ENCODE measurements at regions not wholly inside any gene's neighbourhood (a gene's known extent, or its start where the extent isn't known, plus 50 kb on each side); places are given as distances from the start of the nearest gene placed in this dataset.

GRCh38 chr14:101019541-101019940 is 116.0 kb upstream of the RTL1 start:
- WGBS, 3 donors, result 97 to 100% (median 98%) methylated on average over 2 of the region's 2 CpGs
- no peak overlapping the region for H3K27ac ChIP-seq (ENCODE audit: low read depth, low read length)

GRCh38 chr14:101019990-101020710 is 116.6 kb upstream of the RTL1 start:
- WGBS, 3 donors, result 89 to 95% (median 93%) methylated on average over 8 of the region's 8 CpGs
- no peak overlapping the region for H3K27ac ChIP-seq (ENCODE audit: low read depth, low read length)

GRCh38 chr14:101020834-101021370 is 117.4 kb upstream of the RTL1 start:
- WGBS, 3 donors, result 84 to 92% (median 86%) methylated on average over 7 of the region's 7 CpGs
- no peak overlapping the region for H3K27ac ChIP-seq (ENCODE audit: low read depth, low read length)

DNA sequence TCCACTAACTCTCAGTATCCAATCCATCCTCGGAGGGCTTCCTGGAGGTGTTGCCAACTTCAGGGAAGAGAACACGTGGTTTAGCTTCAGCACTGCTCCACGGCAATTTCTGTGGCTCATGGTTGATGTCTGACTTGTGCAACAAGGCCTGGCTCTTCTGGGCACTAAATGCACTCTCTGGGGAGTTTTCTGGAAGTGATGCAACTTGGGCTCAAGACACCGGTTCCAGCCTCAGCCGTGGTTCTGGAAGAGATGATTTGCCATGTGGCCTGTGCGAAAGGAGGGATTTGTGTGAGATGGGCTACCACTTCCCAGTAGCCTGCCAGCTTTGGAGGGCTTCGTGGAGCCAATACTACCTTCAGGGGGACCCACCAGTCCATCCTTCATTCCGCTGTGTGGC is 118.6 kb upstream of the RTL1 start:
- no peak overlapping the region for H3K27ac ChIP-seq (ENCODE audit: low read depth, low read length)
- WGBS, 3 donors, result 80 to 91% (median 88%) methylated on average over 8 of the region's 8 CpGs

DNA sequence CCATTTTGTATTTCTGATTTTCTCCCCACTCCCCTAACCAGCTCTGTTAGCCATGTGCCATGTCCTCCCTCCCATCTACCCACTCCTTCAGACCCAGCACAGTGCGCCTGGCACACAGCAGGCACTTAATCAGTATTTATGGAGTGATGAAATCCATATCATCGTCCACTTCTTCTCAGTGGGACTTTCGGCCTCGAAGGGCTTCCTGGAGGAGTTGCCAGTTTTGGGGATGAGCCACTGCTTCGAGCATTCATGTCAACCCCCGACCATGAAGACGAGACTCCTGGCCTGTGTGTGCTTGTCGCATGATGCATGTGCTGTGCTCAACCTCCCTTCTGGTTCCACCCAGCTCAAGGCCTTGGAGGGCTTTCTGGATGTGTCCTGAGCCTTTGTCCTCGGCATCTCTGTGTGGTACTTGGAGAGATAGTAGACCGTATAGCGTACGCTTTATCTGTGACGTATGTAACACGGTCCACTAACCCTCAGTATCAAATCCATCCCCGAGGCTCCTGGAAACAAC is 119.5 kb upstream of the RTL1 start:
- H3K27ac ChIP-seq (ENCODE audit: low read depth, low read length), result no peak overlapping the region
- 89 to 97% (median 91%) methylated on average over 15 of the region's 15 CpGs for WGBS, 3 donors

- no peak overlapping the region for H3K27ac ChIP-seq (ENCODE audit: low read depth, low read length)
- 90 to 94% (median 92%) methylated on average over 11 of the region's 11 CpGs for WGBS, 3 donors
Measured at GRCh38 chr14:101024686-101025085, 121.2 kb upstream of the RTL1 start.

DNA sequence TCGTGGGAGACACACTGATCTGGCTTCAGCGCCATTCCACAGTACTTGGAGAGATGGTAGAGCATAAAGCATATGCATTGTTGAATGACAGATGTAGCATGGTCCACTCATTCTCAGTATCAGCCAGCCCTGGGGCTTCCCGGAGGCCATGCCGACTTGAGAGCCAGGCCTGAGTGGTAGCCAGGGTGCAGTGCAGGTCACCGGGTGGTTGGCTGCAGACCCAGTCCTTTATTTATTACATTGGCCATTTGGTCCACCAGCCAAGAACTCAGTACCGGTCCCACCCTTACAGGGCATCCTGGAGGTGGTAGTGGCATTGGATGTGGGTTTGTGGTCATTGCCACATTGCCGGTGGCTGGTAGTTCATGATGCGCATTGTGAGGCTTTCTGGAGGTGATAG is 121.6 kb upstream of the RTL1 start:
- 90 to 95% (median 92%) methylated on average over 8 of the region's 8 CpGs for WGBS, 3 donors
- no peak overlapping the region for H3K27ac ChIP-seq (ENCODE audit: low read depth, low read length)

DNA sequence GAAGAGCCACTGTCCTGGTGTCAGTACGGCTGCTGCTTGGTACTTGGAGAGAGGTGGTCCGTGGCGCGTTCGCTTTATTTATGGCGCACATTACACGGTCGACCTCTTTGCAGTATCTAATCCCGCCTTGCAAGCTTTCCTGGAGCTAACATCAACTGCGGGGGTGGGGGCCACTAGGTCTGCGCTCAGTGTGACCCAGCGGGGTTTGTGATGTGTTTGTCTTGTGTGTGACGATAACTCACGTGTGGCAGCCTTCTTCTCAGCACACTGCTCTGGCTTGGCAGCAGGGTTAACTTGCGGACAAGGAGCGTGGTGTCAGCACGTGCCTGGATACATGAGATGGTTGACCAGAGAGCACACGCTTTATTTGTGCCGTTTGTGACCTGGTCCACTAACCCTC is 122.2 kb upstream of the RTL1 start:
- WGBS, 3 donors, result 91 to 93% (median 92%) methylated on average over 19 of the region's 19 CpGs
- no peak overlapping the region for H3K27ac ChIP-seq (ENCODE audit: low read depth, low read length)

GRCh38 chr14:101026341-101026740 is 122.8 kb upstream of the RTL1 start:
- no peak overlapping the region for H3K27ac ChIP-seq (ENCODE audit: low read depth, low read length)
- WGBS, 3 donors, result 89 to 92% (median 91%) methylated on average over 7 of the region's 7 CpGs

DNA sequence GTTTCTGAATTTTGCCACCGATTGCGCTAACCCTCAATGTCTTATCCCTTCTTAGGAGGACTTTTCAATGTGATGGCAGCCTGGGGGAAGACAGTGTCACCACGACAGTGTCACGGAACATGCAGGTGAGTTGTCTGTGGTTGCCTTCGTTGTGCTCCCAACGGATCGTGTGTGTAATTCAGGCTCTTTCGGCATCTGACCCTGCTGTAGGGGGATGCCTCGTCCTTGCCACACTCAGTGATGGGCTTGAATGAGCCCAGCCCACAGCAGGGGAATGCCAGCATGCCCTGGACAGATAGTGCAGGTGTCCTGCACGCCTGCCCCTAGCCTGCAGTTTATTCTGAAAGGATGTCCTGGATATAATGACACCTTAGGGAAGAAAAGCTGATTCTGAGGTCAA is 123.8 kb upstream of the RTL1 start:
- WGBS, 3 donors, result 89 to 91% (median 90%) methylated on average over 10 of the region's 10 CpGs
- no peak overlapping the region for H3K27ac ChIP-seq (ENCODE audit: low read depth, low read length)

DNA sequence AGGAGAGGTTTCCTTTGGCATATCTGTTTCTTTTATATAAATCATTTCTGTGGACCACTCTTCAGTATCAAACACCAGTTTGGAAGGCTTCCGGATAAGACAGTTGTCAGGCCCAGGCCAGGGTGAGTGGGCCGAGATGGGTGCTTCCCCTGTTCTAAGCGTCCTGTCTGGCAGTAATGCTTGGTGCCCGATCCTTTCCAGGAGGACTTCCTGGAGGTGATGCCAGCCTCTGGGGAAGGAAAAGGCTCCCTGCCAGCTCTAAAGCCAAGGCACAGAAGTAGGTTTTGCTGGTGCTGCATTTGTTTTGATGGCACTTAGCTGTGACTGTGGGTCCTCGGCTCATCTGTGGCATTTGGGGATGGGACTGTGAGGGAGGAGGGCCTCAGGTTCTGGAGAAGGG is 124.4 kb upstream of the RTL1 start:
- no peak overlapping the region for H3K27ac ChIP-seq (ENCODE audit: low read depth, low read length)
- 84 to 90% (median 87%) methylated on average over 5 of the region's 5 CpGs for WGBS, 3 donors

DNA sequence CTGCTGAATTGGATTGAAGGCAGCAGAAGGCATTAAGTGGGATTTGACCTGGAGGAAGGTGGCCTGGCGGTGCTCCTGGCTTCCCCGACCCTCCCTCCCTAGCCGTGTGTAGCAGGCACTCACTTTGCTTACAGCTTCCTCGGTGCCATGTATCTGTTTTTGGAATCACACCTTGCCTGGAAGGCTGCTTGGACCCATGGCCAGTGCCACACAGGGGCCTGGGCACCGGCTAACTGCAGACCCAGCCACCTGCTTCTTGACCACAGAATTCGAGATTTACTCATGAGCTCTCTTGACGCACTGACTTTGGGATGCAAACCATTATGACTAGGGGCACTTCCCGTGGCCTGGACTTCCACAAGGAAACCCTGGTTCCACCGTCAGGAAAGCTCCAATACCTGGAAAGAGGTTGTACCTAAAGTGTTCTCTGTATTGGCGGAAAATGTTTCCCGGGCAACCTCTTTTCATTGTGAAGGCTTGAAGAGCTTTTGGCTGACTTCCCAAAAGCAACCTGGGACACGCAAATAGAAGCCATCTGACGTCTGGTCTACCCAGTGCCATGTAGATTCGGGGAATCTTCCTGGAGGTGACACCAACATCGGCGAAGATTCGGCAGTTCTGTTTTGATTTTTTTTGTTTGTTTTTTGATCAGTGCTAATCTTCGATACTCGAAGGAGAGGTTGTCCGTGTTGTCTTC is 125.6 kb upstream of the RTL1 start:
- 87 to 90% (median 88%) methylated on average over 20 of the region's 20 CpGs for WGBS, 3 donors
- no peak overlapping the region for H3K27ac ChIP-seq (ENCODE audit: low read depth, low read length)

DNA sequence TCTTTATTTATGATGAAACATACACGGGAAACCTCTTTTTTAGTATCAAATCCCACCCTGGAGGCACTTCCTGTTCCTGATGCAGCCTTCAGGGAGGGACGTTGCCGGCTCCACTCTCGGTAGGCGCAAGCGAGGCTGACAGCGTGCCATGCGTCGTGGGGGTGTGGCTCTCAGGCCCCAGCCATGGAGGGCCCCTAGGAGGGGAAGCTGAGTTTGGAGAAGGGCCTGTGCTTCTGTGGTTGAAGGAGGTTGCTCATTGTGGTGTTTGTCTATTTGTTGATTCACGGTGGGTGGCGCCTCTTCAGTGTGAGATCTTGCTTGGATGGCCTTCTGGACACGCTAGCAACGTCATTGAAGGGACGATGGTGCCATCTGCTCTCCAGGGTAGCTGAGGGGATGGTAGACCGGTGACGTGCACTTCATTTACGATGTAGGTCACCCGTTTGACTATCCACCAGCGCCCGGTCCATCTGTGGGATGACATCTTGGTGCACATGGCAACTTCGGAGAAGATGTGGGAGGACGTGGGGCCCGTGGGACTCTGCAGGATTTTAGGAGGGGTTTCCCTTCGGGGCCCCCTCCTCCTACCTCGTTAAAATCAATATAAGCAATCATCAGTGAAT is 126.3 kb upstream of the RTL1 start:
- WGBS, 3 donors, result 86 to 89% (median 88%) methylated on average over 25 of the region's 25 CpGs
- H3K27ac ChIP-seq (ENCODE audit: low read depth, low read length), result no peak overlapping the region

DNA sequence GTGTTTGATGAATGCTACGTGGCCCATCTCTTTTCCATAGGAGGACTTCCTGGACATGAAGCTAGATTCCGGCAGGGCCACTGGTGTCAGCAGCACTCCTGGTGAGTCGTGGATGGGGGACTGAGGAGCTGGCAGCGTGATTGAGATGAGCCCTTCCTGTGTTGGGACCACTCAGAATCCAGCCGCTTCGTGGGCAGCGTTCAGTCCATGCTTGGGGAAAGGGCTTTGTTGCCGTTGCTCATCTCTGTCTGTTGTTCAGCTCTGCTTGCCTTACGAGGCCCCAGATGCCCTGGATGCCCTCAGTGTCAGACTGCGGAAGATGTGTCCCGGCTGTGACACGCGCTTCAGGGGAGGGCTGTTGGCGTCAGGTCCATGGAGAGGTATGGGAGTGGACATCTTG is 127.1 kb upstream of the RTL1 start:
- 85 to 90% (median 86%) methylated on average over 14 of the region's 14 CpGs for WGBS, 3 donors
- no peak overlapping the region for H3K27ac ChIP-seq (ENCODE audit: low read depth, low read length)

- no peak overlapping the region for H3K27ac ChIP-seq (ENCODE audit: low read depth, low read length)
- 91 to 94% (median 92%) methylated on average over 14 of the region's 14 CpGs for WGBS, 3 donors
Measured at GRCh38 chr14:101031186-101031585, 127.7 kb upstream of the RTL1 start.

- 88 to 92% (median 89%) methylated on average over 17 of the region's 17 CpGs for WGBS, 3 donors
- no peak overlapping the region for H3K27ac ChIP-seq (ENCODE audit: low read depth, low read length)
Measured at GRCh38 chr14:101031721-101032120, 128.2 kb upstream of the RTL1 start.

DNA sequence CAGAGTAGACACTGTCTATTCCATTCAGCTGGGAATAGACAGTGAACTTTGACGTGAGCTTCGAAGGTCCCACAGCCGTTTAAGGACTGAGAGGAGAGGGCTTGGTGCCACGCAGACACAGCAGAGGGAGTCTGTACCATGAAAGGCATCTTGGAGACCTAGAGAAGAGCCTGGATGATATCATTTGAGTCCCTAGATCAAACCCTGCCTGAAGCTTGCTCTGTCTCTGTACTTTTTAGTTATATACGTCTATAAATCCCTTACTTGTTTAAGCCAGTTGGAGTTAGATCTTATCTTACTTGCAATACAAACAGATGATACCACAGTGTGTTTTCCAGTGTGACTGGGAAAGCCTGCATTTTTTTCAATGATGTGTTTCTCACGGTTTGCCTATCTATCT is 128.9 kb upstream of the RTL1 start:
- WGBS, 3 donors, result 82 to 87% (median 86%) methylated on average over 6 of the region's 6 CpGs
- H3K27ac ChIP-seq (ENCODE audit: low read depth, low read length), result no peak overlapping the region

DNA sequence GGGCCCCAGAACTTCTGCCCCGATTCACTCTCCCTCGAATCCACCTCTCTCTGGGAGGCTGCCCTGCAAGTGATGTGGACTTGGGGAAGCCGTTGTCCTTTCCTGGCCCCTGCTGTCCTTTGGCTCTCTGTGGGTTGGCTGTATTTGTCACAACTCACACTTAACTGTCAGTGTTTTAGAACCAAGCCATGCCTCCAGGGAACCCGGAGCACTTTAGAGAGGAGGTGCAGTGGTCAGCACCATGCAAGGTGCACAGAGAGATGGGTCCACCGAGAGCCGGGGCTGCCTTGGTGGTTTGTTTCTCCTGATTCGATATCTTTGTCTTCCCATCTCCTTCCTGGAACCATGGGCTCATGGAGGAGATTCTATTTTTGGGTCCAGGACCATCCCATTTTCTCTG is 129.5 kb upstream of the RTL1 start:
- no peak overlapping the region for H3K27ac ChIP-seq (ENCODE audit: low read depth, low read length)
- WGBS, 3 donors, result 90 to 92% (median 90%) methylated on average over 7 of the region's 7 CpGs

DNA sequence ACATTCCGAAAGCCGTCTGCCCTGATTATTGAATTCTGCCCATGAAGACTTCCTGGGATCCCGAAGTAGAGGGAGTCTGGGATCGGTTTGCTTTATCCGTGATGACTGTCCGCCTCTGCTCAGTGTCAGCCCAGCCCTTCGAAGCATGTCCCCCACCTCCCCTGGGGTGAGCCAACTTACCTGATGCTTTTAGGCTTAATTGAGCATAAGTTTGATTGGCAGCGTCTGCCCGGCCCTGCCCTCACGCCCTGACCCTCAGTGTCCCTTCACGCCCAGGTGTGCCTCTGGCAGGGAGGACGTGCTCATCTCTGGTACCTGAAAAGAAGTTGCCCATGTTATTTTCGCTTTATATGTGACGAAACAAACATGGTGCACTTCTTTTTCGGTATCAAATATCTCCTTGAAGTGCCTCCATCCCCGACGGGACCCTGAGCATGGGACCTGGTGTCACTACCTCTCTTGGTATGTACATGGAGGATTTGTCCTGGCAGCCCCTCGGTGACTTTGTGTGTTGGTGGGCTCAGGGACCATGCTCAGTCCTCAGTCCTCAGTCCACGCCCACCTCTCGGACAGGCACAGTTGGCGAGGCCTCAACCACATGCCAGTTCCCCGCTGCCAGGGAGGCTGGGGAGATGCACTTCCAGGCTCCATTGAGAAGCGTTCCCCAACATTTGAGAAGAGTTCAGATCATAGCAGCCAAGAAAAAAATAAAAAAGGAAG is 130.1 kb upstream of the RTL1 start:
- H3K27ac ChIP-seq (ENCODE audit: low read depth, low read length), result no peak overlapping the region
- WGBS, 3 donors, result 90 to 92% (median 92%) methylated on average over 23 of the region's 23 CpGs

Measured in adipose tissue (tissue), 3 donors.